Breast epithelium (tissue), 3 donors: ENCODE measurements at regions not wholly inside any gene's neighbourhood (a gene's known extent, or its start where the extent isn't known, plus 50 kb on each side); places are given as distances from the start of the nearest gene placed in this dataset.

Experiments used
- CTCF ChIP-seq, 3 donors: fragments of 450-650 bp; IDR thresholded peaks; one replicate each; pipeline ENCODE4 v1.5.1; 2016 to 2017; ENCODE audit warnings: antibody characterized with exemption in 3 of 3, mild to moderate bottlenecking in 3 of 3, moderate library complexity in 3 of 3
- POLR2A ChIP-seq: fragments of 450-650 bp; IDR thresholded peaks from one replicate; pipeline ENCODE4 v1.6.1; 2016; ENCODE audit warnings: antibody characterized with exemption, mild to moderate bottlenecking, moderate library complexity

- TF ChIP-seq CTCF (IDR thresholded peaks at IDR 0.05) = no peak
- TF ChIP-seq POLR2A = no peak
Measured at GRCh38 chrY:15324189-15324588, 799.9 kb downstream of the NLGN4Y start.
